NCI-H187 (cell line): ENCODE measurements at regions not wholly inside any gene's neighbourhood (a gene's known extent, or its start where the extent isn't known, plus 50 kb on each side); places are given as distances from the start of the nearest gene placed in this dataset.
A peak's percentile ranks its signal among the peaks of the same experiment; 100 is the strongest.

Source experiments
- DNase-seq, 2 experiments: peaks; one replicate each; lab custom pipeline; 2025; lab: John Stamatoyannopoulos, UW

- DNase-seq: no peak
Observed at GRCh38 chr3:182583545-182583944, 209.8 kb upstream of the ATP11B start.

- DNase-seq: no peak
Observed at GRCh38 chr3:182585532-182586150, 207.7 kb upstream of the ATP11B start.

GRCh38 chr3:182592747-182593146 is 200.6 kb upstream of the ATP11B start:
- DNase-seq: no peak

GRCh38 chr3:182596676-182597410 is 196.5 kb upstream of the ATP11B start:
- peak; percentile 46 to 48 for DNase-seq

- DNase-seq: no peak
Observed at GRCh38 chr3:182597621-182598041, 195.7 kb upstream of the ATP11B start.

GRCh38 chr3:182601597-182601996 is 191.7 kb upstream of the ATP11B start:
- no peak for DNase-seq

GRCh38 chr3:182603501-182603900 is 189.8 kb upstream of the ATP11B start:
- no peak for DNase-seq

- DNase-seq: no peak
Observed at GRCh38 chr3:182605882-182606611, 187.3 kb upstream of the ATP11B start.

GRCh38 chr3:182606905-182607504 is 186.3 kb upstream of the ATP11B start:
- no peak for DNase-seq

GRCh38 chr3:182608832-182609231 is 184.5 kb upstream of the ATP11B start:
- no peak for DNase-seq

- peak; percentile 52 for DNase-seq
Observed at GRCh38 chr3:182609575-182610156, 183.6 kb upstream of the ATP11B start.

- no peak for DNase-seq
Observed at GRCh38 chr3:182612332-182612731, 181.0 kb upstream of the ATP11B start.

GRCh38 chr3:182617500-182617899 is 175.8 kb upstream of the ATP11B start:
- no peak for DNase-seq

GRCh38 chr3:182618085-182618732 is 175.1 kb upstream of the ATP11B start:
- peak in 1 of 2 experiments; percentile 8 for DNase-seq

- peak in 1 of 2 experiments; percentile 61 for DNase-seq
Observed at GRCh38 chr3:182618981-182619591, 174.2 kb upstream of the ATP11B start.

- no peak for DNase-seq
Observed at GRCh38 chr3:182620723-182621434, 172.4 kb upstream of the ATP11B start.

- no peak for DNase-seq
Observed at GRCh38 chr3:182621435-182622240, 171.7 kb upstream of the ATP11B start.

GRCh38 chr3:182622241-182622545 is 171.1 kb upstream of the ATP11B start:
- no peak for DNase-seq

- no peak for DNase-seq
Observed at GRCh38 chr3:182626484-182627467, 166.5 kb upstream of the ATP11B start.
